Liver (tissue), 8 donors: ENCODE measurements at regions not wholly inside any gene's neighbourhood (a gene's known extent, or its start where the extent isn't known, plus 50 kb on each side); places are given as distances from the start of the nearest gene placed in this dataset.

Experiments used
- DNase-seq: peaks from one replicate; pipeline ENCODE4 v3.0.0-alpha.2; 2017; ENCODE audit warnings: low spot score
- H3K27ac ChIP-seq, 2 donors: one replicate each; pipeline ENCODE4 v1.7.0; 2013; ENCODE audit warnings: inconsistent platforms in 2 of 2, low read length in 2 of 2, control low read depth in 1 of 2, low read depth in 1 of 2, mild to moderate bottlenecking in 1 of 2
- H3K27me3 ChIP-seq, 4 donors: one replicate each; pipeline versions ENCODE4 v1.6.1 to v1.7.0; 2013; ENCODE audit warnings: low read length in 3 of 4, inconsistent platforms in 1 of 4, mild to moderate bottlenecking in 1 of 4, moderate library complexity in 1 of 4; ENCODE audit not compliant: control insufficient read depth in 4 of 4, insufficient read depth in 4 of 4
- H3K36me3 ChIP-seq, 4 donors: one replicate each; pipeline versions ENCODE4 v1.6.1 to v1.7.0; 2013; ENCODE audit warnings: low read length in 3 of 4, mild to moderate bottlenecking in 3 of 4, low read depth in 1 of 4, moderate library complexity in 1 of 4; ENCODE audit not compliant: control insufficient read depth in 4 of 4, insufficient read depth in 3 of 4
- H3K4me1 ChIP-seq, 4 donors: one replicate each; pipeline versions ENCODE4 v1.6.1 to v1.7.0; 2013; ENCODE audit warnings: low read length in 3 of 4, mild to moderate bottlenecking in 3 of 4, moderate library complexity in 1 of 4; ENCODE audit not compliant: control insufficient read depth in 4 of 4, insufficient read depth in 4 of 4
- H3K4me3 ChIP-seq, 3 donors: one replicate each; pipeline versions ENCODE4 v1.6.1 to v1.7.0; 2013; ENCODE audit warnings: low read length in 3 of 3, control low read depth in 1 of 3, low read depth in 1 of 3, mild to moderate bottlenecking in 1 of 3
- H3K9ac ChIP-seq, 2 donors: one replicate each; pipeline ENCODE4 v1.7.0; 2013; ENCODE audit warnings: low read length in 2 of 2, mild to moderate bottlenecking in 2 of 2, moderate library complexity in 2 of 2, control low read depth in 1 of 2, low read depth in 1 of 2
- H3K9me3 ChIP-seq, 4 donors: one replicate each; pipeline versions ENCODE4 v1.6.1 to v1.7.0; 2013; ENCODE audit warnings: low read length in 3 of 4; ENCODE audit not compliant: control insufficient read depth in 4 of 4
- ATF3 ChIP-seq: IDR thresholded peaks from 2 replicates; pipeline ENCODE4 v1.6.1; 2016; ENCODE audit warnings: antibody characterized with exemption
- CTCF ChIP-seq: fragments of 150-350 bp; IDR thresholded peaks from 2 replicates; pipeline ENCODE4 v1.5.1; 2017; ENCODE audit warnings: improper control_type of control experiment, low read depth, low read length; ENCODE audit not compliant: missing input control
- HNF4A ChIP-seq, 2 donors: conservative IDR thresholded peaks; 2 replicates each; pipeline ENCODE4 v1.6.1; 2016; ENCODE audit warnings: antibody characterized with exemption in 2 of 2, mild to moderate bottlenecking in 2 of 2
- JUND ChIP-seq, 2 donors: IDR thresholded peaks; 2 replicates each; pipeline ENCODE4 v1.6.1; 2016; ENCODE audit warnings: antibody characterized with exemption in 2 of 2
- NR2F2 ChIP-seq: IDR thresholded peaks from 2 replicates; pipeline ENCODE4 v1.6.1; 2016; ENCODE audit warnings: antibody characterized with exemption
- RAD21 ChIP-seq, 2 donors: IDR thresholded peaks; 2 replicates each; pipeline ENCODE4 v1.6.1; 2016; ENCODE audit warnings: antibody characterized with exemption in 2 of 2, mild to moderate bottlenecking in 2 of 2
- REST ChIP-seq: IDR thresholded peaks from 2 replicates; pipeline ENCODE4 v1.6.1; 2016; ENCODE audit warnings: antibody characterized with exemption, mild to moderate bottlenecking
- RXRA ChIP-seq, 2 donors: IDR thresholded peaks; 2 replicates each; pipeline ENCODE4 v1.6.1; 2017 to 2018; ENCODE audit warnings: antibody characterized with exemption in 2 of 2, mild to moderate bottlenecking in 1 of 2
- YY1 ChIP-seq: IDR thresholded peaks from 2 replicates; pipeline ENCODE4 v1.6.1; 2016; ENCODE audit warnings: antibody characterized with exemption, mild to moderate bottlenecking
- WGBS: extraction: QIAGEN DNeasy Blood & Tissue Kit; methylation state at CpG from one replicate; pipeline ENCODE4 v1.1.7; 2013; 5-methylcytosine and 5-hydroxymethylcytosine counted together
- donor health status: healthy.
- donor health status: healthy.
- donor health status: healthy.
- donor health status: healthy.
- donor health status: healthy.

GRCh38 chr14:34065690-34066391, 115.0 kb upstream of the EGLN3 start:
- 89% methylated on average over 4 of the region's 4 CpGs for WGBS
- TF ChIP-seq CTCF (no peak), NR2F2 (no peak), JUND (IDR thresholded peaks at IDR 0.05) (no peak), HNF4A (conservative IDR thresholded peaks at IDR 0.05) (no peak), RXRA (IDR thresholded peaks at IDR 0.05) (no peak)
- DNase-seq, result no peak

GRCh38 chr14:34065236-34065635, 114.4 kb upstream of the EGLN3 start:
- H3K4me3 ChIP-seq, result no peak overlapping the region
- no peak overlapping the region for H3K9ac ChIP-seq
- TF ChIP-seq HNF4A (conservative IDR thresholded peaks at IDR 0.05), result no peak
- TF ChIP-seq CTCF, result no peak
- TF ChIP-seq ATF3, result no peak
- no peak for TF ChIP-seq JUND (IDR thresholded peaks at IDR 0.05)
- TF ChIP-seq RAD21 (IDR thresholded peaks at IDR 0.05), result no peak
- no peak for TF ChIP-seq NR2F2
- TF ChIP-seq YY1, result no peak
- TF ChIP-seq REST, result no peak
- no peak for TF ChIP-seq RXRA (IDR thresholded peaks at IDR 0.05)
- DNase-seq, result no peak
- no peaks in the 10 kb centered on the region for H3K27me3 ChIP-seq
- WGBS, result 89% methylated on average over 4 of the region's 4 CpGs
- H3K9me3 ChIP-seq, result peaks cover 0 to 5% (median 0%) of the 10 kb centered on the region in 4 donors
- no peak overlapping the region for H3K27ac ChIP-seq
- H3K4me1 ChIP-seq, result peaks cover 0 to 3% (median 1%) of the 10 kb centered on the region in 4 donors
- H3K36me3 ChIP-seq, result no peaks in the 10 kb centered on the region

More at GRCh38 chr14:34065690-34066391, 115.0 kb upstream of the EGLN3 start:
- Histone ChIP-seq H3K27ac (no peak overlapping the region), H3K27me3 (no peaks in the 10 kb centered on the region), H3K36me3 (no peaks in the 10 kb centered on the region), H3K9me3 (peaks cover 0 to 5% (median 0%) of the 10 kb centered on the region in 4 donors), H3K9ac (no peak overlapping the region), H3K4me1 (no peaks in the 10 kb centered on the region), H3K4me3 (no peak overlapping the region)
